ENCODE measurements at regions not wholly inside any gene's neighbourhood (a gene's known extent, or its start where the extent isn't known, plus 50 kb on each side); places are given as distances from the start of the nearest gene placed in this dataset.

- DNase-seq = no peak
These were observed 893.7 kb upstream of the FAM98A start for GRCh38 chr2:34492561-34493455.

- DNase-seq = no peak
These were observed 887.9 kb upstream of the FAM98A start for GRCh38 chr2:34486965-34487364.

DNA sequence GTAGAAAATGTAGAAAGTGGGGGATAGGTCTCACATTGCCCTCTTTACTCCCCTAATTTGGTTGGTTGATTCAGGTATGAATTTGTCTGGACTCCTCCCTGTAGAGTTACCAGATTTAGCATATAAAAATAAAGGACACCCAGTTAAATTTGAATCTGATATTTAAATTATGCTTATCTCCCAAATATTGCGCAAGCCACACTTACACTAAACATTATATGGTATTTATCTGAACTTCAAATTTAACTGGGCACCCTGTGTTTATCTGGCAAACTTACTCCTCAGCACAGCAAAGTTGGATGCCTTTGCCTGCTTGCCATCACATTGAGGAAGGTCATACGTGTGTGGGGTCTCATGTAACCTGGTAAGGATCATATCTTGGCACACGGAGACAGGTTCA, 882.4 kb upstream of the FAM98A start:
- DNase-seq = no peak

- no peak for DNase-seq
These were observed 881.3 kb upstream of the FAM98A start for GRCh38 chr2:34480366-34480765.

- DNase-seq = no peak
These were observed 876.1 kb upstream of the FAM98A start for GRCh38 chr2:34475156-34475555.

DNA sequence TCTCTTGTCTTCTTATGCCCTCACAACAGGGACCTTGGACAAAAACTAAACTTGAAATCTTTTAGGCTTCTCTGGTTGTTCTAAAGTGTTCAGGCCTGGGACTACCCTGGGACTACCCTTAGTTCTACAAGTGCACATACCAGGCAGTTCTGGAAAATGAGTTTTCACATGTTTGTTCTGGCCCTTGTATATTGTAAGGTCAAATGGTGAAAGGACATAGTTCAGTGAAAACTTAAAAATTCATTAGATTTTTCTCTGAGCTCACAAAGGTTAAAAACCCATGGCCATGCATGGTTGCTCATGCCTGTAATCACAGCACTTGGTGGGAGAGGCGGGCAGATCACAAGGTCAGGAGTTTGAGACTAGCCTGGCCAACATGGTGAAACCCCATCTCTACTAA, 875.5 kb upstream of the FAM98A start:
- DNase-seq = no peak

DNA sequence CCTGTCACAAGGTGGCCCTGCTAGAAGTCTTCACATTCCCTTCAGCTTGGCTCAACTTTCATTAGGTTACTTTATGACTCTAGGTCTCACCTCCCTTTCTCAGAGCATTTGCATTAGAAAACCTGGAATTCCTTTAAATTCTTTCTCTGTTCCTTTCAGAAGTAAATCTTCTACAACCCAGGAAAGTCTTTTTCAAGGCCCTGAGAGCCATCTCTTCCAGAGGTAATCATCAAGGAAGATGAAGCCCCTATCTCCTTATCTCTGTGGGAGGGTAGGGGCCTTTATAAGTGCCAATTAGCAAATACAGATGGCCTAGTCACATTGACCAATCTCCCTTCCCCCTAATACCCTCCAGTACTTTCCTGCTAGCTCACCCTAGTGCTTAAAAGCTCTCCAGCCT, 848.0 kb upstream of the FAM98A start:
- DNase-seq = no peak

DNA sequence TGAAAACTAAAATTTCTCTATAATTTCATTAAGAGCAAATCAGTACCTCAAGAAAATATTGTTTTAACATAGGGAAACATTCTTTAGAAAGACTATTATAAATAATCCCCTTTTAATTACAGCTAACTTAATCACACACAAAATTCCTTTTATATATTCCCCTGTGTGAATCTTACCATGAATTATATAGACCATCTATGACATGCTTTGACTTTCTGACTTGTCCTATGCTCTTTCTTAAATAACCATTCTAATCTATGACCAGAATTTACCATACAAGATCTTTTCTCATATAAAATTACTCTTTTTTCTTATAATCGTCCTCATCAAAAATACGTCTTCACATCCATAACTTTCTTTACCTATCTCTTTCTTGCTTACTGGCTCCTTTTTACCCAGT, 824.2 kb upstream of the FAM98A start:
- no peak for DNase-seq

GRCh38 chr2:34419856-34420255, 820.8 kb upstream of the FAM98A start:
- no peak for DNase-seq

DNA sequence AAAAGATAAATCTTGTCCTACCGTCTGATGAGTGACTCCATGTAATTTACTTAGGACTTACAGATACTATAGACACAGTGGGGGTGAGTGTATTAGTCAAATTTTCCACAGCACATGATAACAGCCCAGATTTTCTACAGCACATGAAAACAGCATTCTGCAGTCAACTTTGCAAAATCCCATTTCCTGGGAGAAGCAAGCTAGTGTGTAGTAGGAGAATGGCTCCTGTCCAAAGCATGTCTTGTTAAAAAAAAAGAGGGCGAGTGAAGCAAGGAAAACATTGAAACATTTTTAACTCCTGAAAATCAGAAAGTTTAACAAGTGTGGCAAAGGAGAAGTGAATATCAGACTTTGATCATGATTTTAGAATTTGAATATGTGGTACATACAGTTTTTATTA, 817.8 kb upstream of the FAM98A start:
- DNase-seq = no peak

- DNase-seq = no peak
These were observed 815.8 kb upstream of the FAM98A start for GRCh38 chr2:34414856-34415255.

- DNase-seq = no peak
These were observed 809.0 kb upstream of the FAM98A start for GRCh38 chr2:34408100-34408499.

DNA sequence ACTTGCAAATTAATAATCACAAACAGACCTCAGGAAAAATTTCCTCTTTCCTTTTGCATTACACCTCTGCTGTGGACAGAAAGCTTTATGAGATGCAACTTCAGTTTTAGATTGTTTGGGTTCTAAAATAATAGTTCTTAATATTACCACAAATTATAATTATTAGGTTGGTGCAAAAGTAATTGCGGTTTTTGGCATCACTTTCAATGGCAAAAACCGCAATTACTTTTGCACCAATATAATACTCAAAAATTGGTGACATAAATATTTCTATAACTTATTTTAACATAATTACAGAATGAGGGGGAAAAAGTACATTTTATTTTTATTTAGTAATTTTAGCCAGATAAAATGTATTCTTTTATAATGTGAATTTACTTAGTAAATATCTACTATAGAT, 804.4 kb upstream of the FAM98A start:
- no peak for DNase-seq

DNA sequence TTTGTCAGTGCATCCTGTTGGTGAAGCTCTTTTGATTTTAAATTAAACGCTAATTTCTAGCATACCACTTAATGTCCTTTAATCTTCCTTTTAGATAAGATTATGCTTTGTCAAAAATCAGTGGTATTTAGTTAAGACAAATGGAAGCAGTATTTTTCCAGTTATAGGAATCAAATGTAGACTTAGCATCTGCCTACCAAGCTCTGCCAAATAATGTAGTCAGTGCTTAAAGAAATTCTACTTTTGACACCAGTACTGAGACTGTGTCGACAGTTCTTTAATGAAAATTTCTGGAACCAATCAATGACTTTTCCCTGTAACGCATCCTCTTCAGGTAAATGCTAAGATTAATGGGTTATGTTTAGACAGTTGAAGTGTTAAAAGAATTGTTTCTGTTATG, 803.3 kb upstream of the FAM98A start:
- DNase-seq = no peak

DNA sequence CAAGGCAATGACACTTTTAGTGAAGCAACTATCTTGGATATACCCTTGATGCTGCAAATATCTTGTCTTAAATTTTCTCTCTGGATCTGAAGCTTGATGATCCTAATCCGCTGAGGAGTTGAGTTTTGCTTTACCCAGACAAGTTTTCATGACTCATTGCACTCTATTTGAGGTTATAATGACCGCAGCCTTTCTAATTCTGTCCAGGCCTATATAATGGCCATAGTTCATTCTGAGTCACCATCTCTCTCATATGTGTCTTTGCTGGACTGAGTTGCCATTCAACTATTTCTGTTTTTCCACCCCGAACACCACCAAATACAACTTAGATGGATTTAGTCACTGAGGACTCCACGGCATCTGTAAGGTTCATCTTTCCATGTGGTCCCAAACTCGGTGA, 802.1 kb upstream of the FAM98A start:
- no peak for DNase-seq

DNA sequence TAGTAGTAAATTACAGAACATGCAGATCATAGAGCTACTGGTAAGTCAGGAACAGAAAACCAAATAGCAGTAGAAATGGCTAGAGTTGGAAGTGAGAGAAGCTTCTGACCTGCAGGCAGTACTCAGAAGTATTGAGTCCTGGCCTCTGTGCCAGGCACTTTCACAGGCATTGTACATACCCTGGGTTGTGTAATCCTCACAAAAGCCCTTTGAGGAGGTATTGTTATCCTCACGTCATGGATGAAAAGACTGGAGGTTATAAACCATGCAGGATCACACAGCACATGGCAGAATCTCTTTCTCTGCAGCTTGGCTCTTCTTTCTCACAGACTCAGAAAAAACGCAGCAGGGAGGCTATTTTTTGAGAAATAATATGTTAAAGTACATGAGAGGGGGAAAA, 789.3 kb upstream of the FAM98A start:
- DNase-seq = no peak

- DNase-seq = no peak
These were observed 788.4 kb upstream of the FAM98A start for GRCh38 chr2:34387536-34387935.

- DNase-seq = no peak
These were observed 780.5 kb upstream of the FAM98A start for GRCh38 chr2:34379586-34379985.

DNA sequence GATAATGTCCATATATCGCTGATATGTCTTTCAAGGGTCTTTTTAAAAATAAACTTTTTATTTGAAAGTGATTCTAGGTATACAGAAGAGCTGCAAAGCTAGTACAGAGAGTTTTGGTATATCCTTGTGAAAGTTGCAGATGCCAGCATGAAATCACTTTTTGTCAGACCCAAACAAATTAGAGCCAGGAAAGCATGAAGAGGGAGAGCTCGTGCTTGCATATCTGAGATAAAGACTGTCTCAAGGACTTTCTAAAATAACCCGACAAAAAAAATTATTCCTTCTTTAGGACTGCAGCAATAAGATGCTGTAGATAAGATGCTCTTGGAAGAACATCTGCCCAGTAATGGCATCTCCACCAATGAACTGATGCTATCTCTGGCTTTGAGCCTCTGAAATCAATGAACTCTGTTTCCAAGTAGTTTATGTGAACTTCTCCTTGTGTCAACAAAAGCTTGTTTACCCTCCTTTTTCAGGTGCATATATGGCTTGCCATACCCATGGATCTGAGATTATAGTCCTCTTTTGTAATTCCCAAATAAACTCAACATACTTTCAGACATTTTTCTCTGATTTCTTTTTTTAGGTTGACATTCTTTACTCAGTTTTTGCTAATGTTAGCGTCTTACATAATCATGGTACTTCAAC, 774.6 kb upstream of the FAM98A start:
- no peak for DNase-seq

DNA sequence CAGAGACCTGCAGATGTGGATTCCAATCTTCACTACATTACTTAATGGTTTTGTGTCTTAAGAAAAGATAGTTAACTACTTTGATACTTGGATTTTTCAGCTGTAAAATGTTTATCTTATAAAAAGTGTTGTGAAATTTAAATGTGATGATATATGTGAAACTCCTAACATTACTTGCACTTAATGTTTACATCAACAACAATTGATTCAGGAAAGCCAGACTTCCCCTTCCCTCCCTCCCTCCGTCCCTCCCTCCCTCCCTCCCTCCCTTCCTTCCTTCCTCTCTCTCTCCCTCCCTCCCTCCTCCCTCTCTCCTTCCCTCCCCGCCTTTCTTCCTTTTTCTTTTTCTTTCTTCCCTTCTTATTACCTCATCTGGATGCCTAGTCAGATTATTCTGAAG, 773.9 kb upstream of the FAM98A start:
- DNase-seq = no peak

DNA sequence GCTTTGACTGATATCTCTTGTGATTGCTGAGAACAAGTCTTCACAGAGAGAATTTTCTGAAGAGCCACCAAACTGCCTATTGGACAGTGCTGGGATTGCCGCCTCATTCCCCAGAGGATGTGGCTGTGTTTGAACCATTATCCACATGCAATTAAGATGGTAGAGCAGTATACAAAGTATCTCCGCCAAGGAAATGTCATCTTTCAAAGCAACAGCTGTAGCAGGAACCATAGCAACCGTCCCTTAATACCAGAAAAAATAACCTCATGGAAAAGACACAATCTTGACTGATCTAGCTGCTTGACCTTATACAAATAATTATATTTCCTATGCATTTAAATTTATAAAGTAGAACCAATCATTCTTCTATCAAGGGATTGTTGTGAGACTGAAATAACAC, 772.6 kb upstream of the FAM98A start:
- DNase-seq = no peak

DNA sequence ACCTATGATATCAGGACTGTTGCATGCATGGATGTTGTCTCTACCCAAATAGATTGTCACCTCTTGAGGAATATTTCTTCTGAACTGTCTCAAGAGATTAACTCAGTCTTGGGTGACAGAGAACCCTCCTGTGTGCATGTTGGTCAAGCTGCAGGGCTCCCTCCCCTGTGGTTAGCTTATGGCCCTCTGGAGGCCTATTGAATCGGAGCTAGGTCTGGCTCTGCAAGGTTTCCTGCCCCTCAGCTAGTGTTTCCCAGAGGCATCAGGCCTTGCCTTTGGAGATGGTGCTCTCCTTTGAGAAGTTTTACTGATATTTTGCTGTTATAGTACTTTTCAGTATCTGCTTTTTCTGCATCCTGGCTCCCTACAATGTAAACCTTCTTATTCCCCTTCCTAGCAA, 769.2 kb upstream of the FAM98A start:
- DNase-seq = no peak

GRCh38 chr2:34365932-34366331, 766.8 kb upstream of the FAM98A start:
- no peak for DNase-seq

DNA sequence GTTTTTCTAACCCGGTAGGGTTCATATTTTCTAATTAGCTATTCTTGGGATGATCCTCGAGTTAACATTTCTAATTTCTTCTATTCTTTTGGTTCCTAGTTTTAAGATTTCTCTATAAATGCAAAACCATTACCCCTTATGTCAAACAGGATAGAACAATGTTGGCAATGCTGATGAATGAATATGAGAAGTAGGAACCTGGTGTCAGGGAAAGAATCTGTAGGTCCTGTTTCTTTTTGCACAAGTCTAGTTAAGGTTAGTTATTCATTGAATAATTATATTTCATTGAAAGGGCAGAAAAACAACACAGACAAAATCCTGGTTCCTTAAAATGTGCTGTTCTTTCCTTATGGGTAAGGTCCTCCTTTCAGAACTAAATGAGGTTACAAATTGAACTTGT, 766.4 kb upstream of the FAM98A start:
- no peak for DNase-seq

Data from right hindlimb (tissue), 1 donor.